ENCODE measurements at regions not wholly inside any gene's neighbourhood (a gene's known extent, or its start where the extent isn't known, plus 50 kb on each side); places are given as distances from the start of the nearest gene placed in this dataset.
"Not testable (repeated sequence)": the region's sequence is repeated elsewhere in the genome, so short reads cannot be mapped to it uniquely, and the experiment has no call there.

DNA sequence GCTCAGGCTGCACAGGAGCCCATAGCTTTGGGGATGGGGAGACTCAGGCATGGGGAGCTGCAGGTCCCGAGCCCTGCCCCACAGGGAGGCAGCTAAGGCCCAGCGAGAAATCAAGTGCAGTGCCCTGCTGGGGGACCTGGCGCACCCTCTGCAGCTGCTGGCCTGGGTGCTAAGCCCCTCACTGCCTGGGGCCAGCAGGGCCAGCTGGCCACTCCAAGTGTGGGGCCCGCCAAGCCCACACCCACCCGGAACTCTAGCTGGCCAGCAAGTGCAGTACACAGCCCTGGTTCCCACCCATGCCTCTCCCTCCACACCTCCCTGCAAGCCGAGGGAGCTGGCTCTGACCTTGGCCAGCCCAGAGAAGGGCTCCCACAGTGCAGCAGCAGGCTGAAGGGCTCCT, 268.7 kb upstream of the LRRC4C start:
- POLR2A ChIA-PET; CTCF ChIA-PET; H2AFZ ChIP-seq (ENCODE audit: low read depth, low read length); H3K27me3 ChIP-seq (ENCODE audit: control insufficient read depth in 2 of 2, insufficient read depth in 2 of 2, low read length in 2 of 2); DNase-seq (ENCODE audit: low read depth, low spot score); H3K4me1 ChIP-seq (ENCODE audit: control insufficient read depth, extremely low read depth, insufficient read depth, low read length); H3K4me3 ChIP-seq (replicated peaks in 1 of 3; ENCODE audit: insufficient read depth in 1 of 3, low read depth in 1 of 3, low read length in 3 of 3); H3K9ac ChIP-seq (replicated peaks; ENCODE audit: extremely low read depth, insufficient read depth, low read length); BruUV-seq (replicated peaks); dilution Hi-C loops (cut with MboI; ENCODE audit: extremely low pct_ligation_motif_present, low sequenced_read_pairs); intact Hi-C loops (cut with micrococcal nuclease); FAIRE-seq; H3K9me1 ChIP-seq (replicated peaks; ENCODE audit: control insufficient read depth, extremely low read depth, insufficient read depth, low read length); H3K36me3 ChIP-seq (ENCODE audit: control insufficient read depth in 2 of 2, extremely low read depth in 1 of 2, insufficient read depth in 2 of 2, low read length in 2 of 2); H3K4me2 ChIP-seq (ENCODE audit: insufficient read depth, low read length); H3K9me3 ChIP-seq (replicated peaks; ENCODE audit: control insufficient read depth, insufficient read depth, low read length); H4K20me1 ChIP-seq (replicated peaks; ENCODE audit: control insufficient read depth, extremely low read depth, insufficient read depth, low read length); H3K79me2 ChIP-seq (ENCODE audit: control insufficient read depth, insufficient read depth, low read length); H3K27ac ChIP-seq (ENCODE audit: insufficient read depth, low read depth, low read length): not testable (repeated sequence)

DNA sequence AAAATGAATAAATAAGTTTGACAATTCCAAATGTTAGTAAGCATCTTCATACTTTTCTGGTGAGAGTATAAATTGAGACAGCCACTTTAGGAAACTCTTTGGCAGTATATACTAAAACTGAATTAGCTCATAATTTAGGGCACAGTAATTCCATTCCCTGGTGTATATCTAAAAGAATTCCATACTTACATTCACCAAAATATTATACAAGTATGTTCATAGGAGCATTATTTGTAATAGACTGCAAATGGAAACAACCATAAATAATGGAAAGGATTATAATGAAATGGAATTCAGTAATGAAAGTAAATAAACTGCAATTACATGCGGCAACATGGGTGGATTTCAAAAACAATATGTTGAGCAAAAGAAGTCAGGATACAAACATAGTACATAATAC, 315.8 kb upstream of the LRRC4C start:
- no peaks in the 10 kb centered on the region for H3K4me1 ChIP-seq (ENCODE audit: control insufficient read depth, extremely low read depth, insufficient read depth, low read length)
- H3K9ac ChIP-seq (replicated peaks; ENCODE audit: extremely low read depth, insufficient read depth, low read length), result no peak overlapping the region
- H3K4me3 ChIP-seq (replicated peaks in 1 of 3; ENCODE audit: insufficient read depth in 1 of 3, low read depth in 1 of 3, low read length in 3 of 3), result no peak overlapping the region
- ChIA-PET CTCF (no interaction called here), POLR2A (no interaction called here)
- no peak overlapping the region for H2AFZ ChIP-seq (ENCODE audit: low read depth, low read length)
- no peak for DNase-seq (ENCODE audit: low read depth, low spot score)
- H3K27ac ChIP-seq (ENCODE audit: insufficient read depth, low read depth, low read length), result no peak overlapping the region
- no peaks in the 10 kb centered on the region for H3K9me1 ChIP-seq (replicated peaks; ENCODE audit: control insufficient read depth, extremely low read depth, insufficient read depth, low read length)
- H3K79me2 ChIP-seq (ENCODE audit: control insufficient read depth, insufficient read depth, low read length), result no peaks in the 10 kb centered on the region
- no peaks in the 10 kb centered on the region for H3K9me3 ChIP-seq (replicated peaks; ENCODE audit: control insufficient read depth, insufficient read depth, low read length)
- FAIRE-seq, result no peak
- TF ChIP-seq POLR2AphosphoS5 (IDR thresholded peaks at IDR 0.05; ENCODE audit: insufficient read depth, low read depth, low read length), result no peak
- TF ChIP-seq FOS (IDR thresholded peaks at IDR 0.05; ENCODE audit: borderline replicate concordance, insufficient read depth, low read length), result no peak
- TF ChIP-seq, protein P1, sequence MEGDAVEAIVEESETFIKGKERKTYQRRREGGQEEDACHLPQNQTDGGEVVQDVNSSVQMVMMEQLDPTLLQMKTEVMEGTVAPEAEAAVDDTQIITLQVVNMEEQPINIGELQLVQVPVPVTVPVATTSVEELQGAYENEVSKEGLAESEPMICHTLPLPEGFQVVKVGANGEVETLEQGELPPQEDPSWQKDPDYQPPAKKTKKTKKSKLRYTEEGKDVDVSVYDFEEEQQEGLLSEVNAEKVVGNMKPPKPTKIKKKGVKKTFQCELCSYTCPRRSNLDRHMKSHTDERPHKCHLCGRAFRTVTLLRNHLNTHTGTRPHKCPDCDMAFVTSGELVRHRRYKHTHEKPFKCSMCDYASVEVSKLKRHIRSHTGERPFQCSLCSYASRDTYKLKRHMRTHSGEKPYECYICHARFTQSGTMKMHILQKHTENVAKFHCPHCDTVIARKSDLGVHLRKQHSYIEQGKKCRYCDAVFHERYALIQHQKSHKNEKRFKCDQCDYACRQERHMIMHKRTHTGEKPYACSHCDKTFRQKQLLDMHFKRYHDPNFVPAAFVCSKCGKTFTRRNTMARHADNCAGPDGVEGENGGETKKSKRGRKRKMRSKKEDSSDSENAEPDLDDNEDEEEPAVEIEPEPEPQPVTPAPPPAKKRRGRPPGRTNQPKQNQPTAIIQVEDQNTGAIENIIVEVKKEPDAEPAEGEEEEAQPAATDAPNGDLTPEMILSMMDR (IDR thresholded peaks at IDR 0.05; ENCODE audit: extremely low read depth in 1 of 2, insufficient read depth in 1 of 2, low read depth in 1 of 2, low read length in 2 of 2), result no peak
- TF ChIP-seq, protein P2, sequence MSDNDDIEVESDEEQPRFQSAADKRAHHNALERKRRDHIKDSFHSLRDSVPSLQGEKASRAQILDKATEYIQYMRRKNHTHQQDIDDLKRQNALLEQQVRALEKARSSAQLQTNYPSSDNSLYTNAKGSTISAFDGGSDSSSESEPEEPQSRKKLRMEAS (IDR thresholded peaks at IDR 0.05; ENCODE audit: insufficient read depth, insufficient read length), result no peak
- no peak for TF ChIP-seq EZH2 (IDR thresholded peaks at IDR 0.05; ENCODE audit: borderline replicate concordance, low read depth, low read length, severe bottlenecking)
- no peak for TF ChIP-seq JUN (IDR thresholded peaks at IDR 0.05; ENCODE audit: borderline replicate concordance, insufficient read depth, insufficient read length, low read depth)
- TF ChIP-seq MYC (IDR thresholded peaks at IDR 0.05; ENCODE audit: low read depth, low read length), result no peak
- no peak for TF ChIP-seq GATA2 (IDR thresholded peaks at IDR 0.05; ENCODE audit: insufficient read depth, insufficient read length, low read depth, low read length)
- no peak for TF ChIP-seq POLR2A (IDR thresholded peaks at IDR 0.05; ENCODE audit: low read depth, low read length)
- H3K27me3 ChIP-seq (ENCODE audit: control insufficient read depth in 2 of 2, insufficient read depth in 2 of 2, low read length in 2 of 2), result no peaks in the 10 kb centered on the region
- BruUV-seq (replicated peaks), result no TSS peak
- no peaks in the 10 kb centered on the region for H4K20me1 ChIP-seq (replicated peaks; ENCODE audit: control insufficient read depth, extremely low read depth, insufficient read depth, low read length)
- no peaks in the 10 kb centered on the region for H3K36me3 ChIP-seq (ENCODE audit: control insufficient read depth in 2 of 2, extremely low read depth in 1 of 2, insufficient read depth in 2 of 2, low read length in 2 of 2)
- dilution Hi-C loops (cut with MboI; ENCODE audit: extremely low pct_ligation_motif_present, low sequenced_read_pairs) (no loop called here), intact Hi-C loops (cut with micrococcal nuclease) (no loop called here)
- H3K4me2 ChIP-seq (ENCODE audit: insufficient read depth, low read length), result no peak overlapping the region

Data from endothelial cell of umbilical vein (primary cell).